H9 (cell line): ENCODE measurements at regions not wholly inside any gene's neighbourhood (a gene's known extent, or its start where the extent isn't known, plus 50 kb on each side); places are given as distances from the start of the nearest gene placed in this dataset.

Experiments
- DNase-seq: peaks from one replicate; pipeline ENCODE4 v3.0.0-alpha.2; 2017
- H2AFZ ChIP-seq: one replicate; pipeline ENCODE4 v1.6.1; 2013; ENCODE audit warnings: mild to moderate bottlenecking, low read length, control low read depth, moderate library complexity
- H2AK5ac ChIP-seq: 2 replicates; pipeline ENCODE4 v1.6.1; 2013; ENCODE audit warnings: low read length, control low read depth, mixed read lengths; ENCODE audit not compliant: insufficient read length
- H2BK120ac ChIP-seq: one replicate; pipeline ENCODE4 v1.6.1; 2013; ENCODE audit warnings: low read depth, mild to moderate bottlenecking, low read length, control low read depth, inconsistent platforms; ENCODE audit not compliant: poor library complexity, severe bottlenecking
- H2BK12ac ChIP-seq: 2 replicates; pipeline ENCODE4 v1.6.1; 2013; ENCODE audit warnings: low read length, control low read depth, mixed read lengths, low read depth; ENCODE audit not compliant: insufficient read length
- H2BK15ac ChIP-seq: 2 replicates; pipeline ENCODE4 v1.6.1; 2013; ENCODE audit warnings: low read depth, low read length, control low read depth
- H2BK20ac ChIP-seq: one replicate; pipeline ENCODE4 v1.6.1; 2013; ENCODE audit warnings: low read depth, mild to moderate bottlenecking, low read length, control low read depth, inconsistent platforms; ENCODE audit not compliant: poor library complexity, severe bottlenecking
- H2BK5ac ChIP-seq: 2 replicates; pipeline ENCODE4 v1.6.1; 2013; ENCODE audit warnings: low read length, control low read depth, mixed read lengths; ENCODE audit not compliant: insufficient read length
- H3K14ac ChIP-seq: 2 replicates; pipeline ENCODE4 v1.6.1; 2013; ENCODE audit warnings: low read length, control low read depth; ENCODE audit not compliant: insufficient read depth
- H3K18ac ChIP-seq: 2 replicates; pipeline ENCODE4 v1.6.1; 2013; ENCODE audit warnings: low read depth, mild to moderate bottlenecking, mixed read lengths, low read length, control low read depth; ENCODE audit not compliant: insufficient read length
- H3K23ac ChIP-seq: 2 replicates; pipeline ENCODE4 v1.6.1; 2013; ENCODE audit warnings: low read length, control low read depth, mixed read lengths, low read depth; ENCODE audit not compliant: insufficient read length
- H3K23me2 ChIP-seq: 2 replicates; pipeline ENCODE4 v1.6.1; 2013; ENCODE audit warnings: low read depth, mild to moderate bottlenecking, mixed read lengths, low read length, control low read depth; ENCODE audit not compliant: insufficient read length, poor library complexity, severe bottlenecking
- H3K27ac ChIP-seq: 2 replicates; pipeline ENCODE4 v1.5.1; 2013; ENCODE audit warnings: low read length, control low read depth, mixed read lengths, low read depth; ENCODE audit not compliant: insufficient read length
- H3K27me3 ChIP-seq: 2 replicates; pipeline ENCODE4 v1.6.1; 2013; ENCODE audit warnings: low read length, control low read depth, inconsistent platforms; ENCODE audit not compliant: insufficient read depth
- H3K4ac ChIP-seq: 2 replicates; pipeline ENCODE4 v1.6.1; 2013; ENCODE audit warnings: low read depth, mild to moderate bottlenecking, control low read depth, inconsistent platforms, low read length, moderate library complexity
- H3K4me1 ChIP-seq: 2 replicates; pipeline ENCODE4 v1.6.1; 2013; ENCODE audit warnings: low read length, control low read depth, inconsistent platforms; ENCODE audit not compliant: insufficient read depth
- H3K4me2 ChIP-seq: 2 replicates; pipeline ENCODE4 v1.6.1; 2013; ENCODE audit warnings: low read length, control low read depth, mixed read lengths; ENCODE audit not compliant: insufficient read length, insufficient read depth
- H3K56ac ChIP-seq: 2 replicates; pipeline ENCODE4 v1.6.1; 2013; ENCODE audit warnings: low read depth, mild to moderate bottlenecking, mixed read lengths, low read length, control low read depth; ENCODE audit not compliant: insufficient read length
- H3K79me1 ChIP-seq: 2 replicates; pipeline ENCODE4 v1.6.1; 2013; ENCODE audit warnings: low read depth, mild to moderate bottlenecking, moderate library complexity, low read length, control low read depth, inconsistent platforms; ENCODE audit not compliant: insufficient read depth, poor library complexity, severe bottlenecking
- H3K79me2 ChIP-seq: 2 replicates; pipeline ENCODE4 v1.6.1; 2013; ENCODE audit warnings: low read length, control low read depth, inconsistent platforms; ENCODE audit not compliant: insufficient read depth
- H3K9ac ChIP-seq: 2 replicates; pipeline ENCODE4 v1.6.1; 2013; ENCODE audit warnings: low read length, control low read depth, mixed read lengths; ENCODE audit not compliant: insufficient read length; ENCODE audit errors: extremely low read depth
- H3K9me3 ChIP-seq: one replicate; pipeline ENCODE4 v1.6.1; 2013; ENCODE audit warnings: low read depth, low read length, inconsistent platforms; ENCODE audit not compliant: control insufficient read depth
- H3T11ph ChIP-seq: one replicate; pipeline ENCODE4 v1.6.1; 2013; ENCODE audit warnings: mild to moderate bottlenecking, low read length, control low read depth, inconsistent platforms
- H4K20me1 ChIP-seq: one replicate; pipeline ENCODE4 v1.6.1; 2013; ENCODE audit not compliant: control insufficient read depth, insufficient read length, insufficient read depth
- H4K5ac ChIP-seq: 2 replicates; pipeline ENCODE4 v1.6.1; 2013; ENCODE audit warnings: low read depth, mild to moderate bottlenecking, mixed read lengths, low read length, control low read depth; ENCODE audit not compliant: insufficient read length
- H4K8ac ChIP-seq: replicated peaks from 2 replicates; pipeline ENCODE4 v1.6.1; 2013; ENCODE audit warnings: low read length, control low read depth, mixed read lengths, low read depth; ENCODE audit not compliant: insufficient read length
- H4K91ac ChIP-seq: 2 replicates; pipeline ENCODE4 v1.6.1; 2013; ENCODE audit warnings: low read depth, mild to moderate bottlenecking, moderate library complexity, mixed read lengths, low read length, control low read depth; ENCODE audit not compliant: insufficient read length
- H3K27ac Mint-ChIP-seq, 3 experiments: 2 replicates in 2 of 3; 3 replicates in 1 of 3; pipeline ENCODE4 v1.8.0; 2020 to 2021; ENCODE audit warnings: mixed read lengths in 3 of 3, mild to moderate bottlenecking in 1 of 3, moderate library complexity in 1 of 3
- H3K27me3 Mint-ChIP-seq: 2 replicates; pipeline ENCODE4 v1.8.0; 2021; ENCODE audit warnings: low read depth, mild to moderate bottlenecking, moderate library complexity, mixed read lengths
- H3K36me3 Mint-ChIP-seq, 3 experiments: 2 replicates in 2 of 3; 3 replicates in 1 of 3; pipeline ENCODE4 v1.8.0; 2020 to 2021; ENCODE audit warnings: low read depth in 3 of 3, mixed read lengths in 3 of 3; ENCODE audit not compliant: insufficient read depth in 1 of 3
- H3K4me1 Mint-ChIP-seq, 2 experiments: 2 replicates each; pipeline ENCODE4 v1.8.0; 2020; ENCODE audit warnings: mixed read lengths in 2 of 2
- H3K4me3 Mint-ChIP-seq, 2 experiments: 2 replicates in 1 of 2; 3 replicates in 1 of 2; pipeline ENCODE4 v1.8.0; 2020 to 2021; ENCODE audit warnings: mild to moderate bottlenecking in 2 of 2, mixed read lengths in 2 of 2, moderate library complexity in 1 of 2
- H3K9me3 Mint-ChIP-seq, 2 experiments: 2 replicates in 1 of 2; 3 replicates in 1 of 2; pipeline ENCODE4 v1.8.0; 2020; ENCODE audit warnings: mild to moderate bottlenecking in 2 of 2, mixed read lengths in 2 of 2, moderate library complexity in 1 of 2
- CTCF ChIP-seq: fragments of 200-600 bp; sonication (generic); conservative IDR thresholded peaks from 3 replicates; pipeline ENCODE4 v1.8.0; 2021; ENCODE audit warnings: antibody characterized with exemption, mild to moderate bottlenecking
- WGBS: extraction: QIAGEN DNeasy Blood & Tissue Kit; methylation state at CpG from one replicate; pipeline ENCODE4 v1.1.7; 2013; ENCODE audit warnings: missing lambda C conversion rate, low lambda C conversion rate, mixed read lengths; ENCODE audit not compliant: insufficient read length; ENCODE audit errors: extremely low coverage; 5-methylcytosine and 5-hydroxymethylcytosine counted together

GRCh38 chrX:40260146-40260747, 162.5 kb upstream of the BCOR start:
- H3K23ac ChIP-seq, result no peak overlapping the region
- H4K5ac ChIP-seq, result no peak overlapping the region
- Mint-ChIP-seq H3K36me3 (no peaks in the 10 kb centered on the region; a peak in 3 of 7 replicates), H3K9me3 (peaks cover 68% of the 10 kb centered on the region in 2 experiments), H3K4me1 (peaks cover 5 to 7% of the 10 kb centered on the region in 2 experiments; a peak in 3 of 4 replicates), H3K27me3 (peaks cover 29% of the 10 kb centered on the region), H3K27ac (no peak overlapping the region), H3K4me3 (peak overlapping the region in 1 of 2 experiments; percentile 32; a peak in 1 of 5 replicates)
- no peak overlapping the region for H3K9ac ChIP-seq
- H3K79me2 ChIP-seq, result no peaks in the 10 kb centered on the region
- no peak overlapping the region for H2BK15ac ChIP-seq
- H3T11ph ChIP-seq, result no peak overlapping the region
- H4K8ac ChIP-seq, result no peak overlapping the region
- H3K23me2 ChIP-seq, result no peaks in the 10 kb centered on the region
- no peak overlapping the region for H3K4ac ChIP-seq
- H3K27me3 ChIP-seq, result no peaks in the 10 kb centered on the region; the same call in 1 of the 2 replicates
- no peak overlapping the region for H4K91ac ChIP-seq
- TF ChIP-seq CTCF, result no peak
- no peak overlapping the region for H2BK120ac ChIP-seq
- no peak overlapping the region for H3K18ac ChIP-seq
- no peak overlapping the region for H2BK12ac ChIP-seq
- no peak overlapping the region for H2AK5ac ChIP-seq
- no peak overlapping the region for H3K56ac ChIP-seq
- no peak overlapping the region for H3K27ac ChIP-seq
- no peak overlapping the region for H2AFZ ChIP-seq
- H3K14ac ChIP-seq, result no peak overlapping the region
- DNase-seq, result no peak
- peaks cover 3% of the 10 kb centered on the region; the same call in 1 of the 2 replicates for H3K4me1 ChIP-seq
- no peak overlapping the region for H2BK20ac ChIP-seq
- no peak overlapping the region for H3K4me2 ChIP-seq
- no peaks in the 10 kb centered on the region for H3K9me3 ChIP-seq
- H2BK5ac ChIP-seq, result no peak overlapping the region
- no peaks in the 10 kb centered on the region for H3K79me1 ChIP-seq
- WGBS, result no CpG with 5 or more reads among the region's 14 CpGs
- H4K20me1 ChIP-seq, result no peaks in the 10 kb centered on the region
